Stimulated activated CD4-positive, alpha-beta T cell treated with anti-CD3 and anti-CD28 coated beads, Interleukin-2, amount 100 ng/mL, for 24 hours (primary cell): ENCODE measurements at regions not wholly inside any gene's neighbourhood (a gene's known extent, or its start where the extent isn't known, plus 50 kb on each side); places are given as distances from the start of the nearest gene placed in this dataset.
A peak's percentile ranks its signal among the peaks of the same experiment; 100 is the strongest.

Experiments
- DNase-seq, 2 donors: peaks; one replicate each; pipeline ENCODE4 v3.0.0-alpha.2; 2020

DNA sequence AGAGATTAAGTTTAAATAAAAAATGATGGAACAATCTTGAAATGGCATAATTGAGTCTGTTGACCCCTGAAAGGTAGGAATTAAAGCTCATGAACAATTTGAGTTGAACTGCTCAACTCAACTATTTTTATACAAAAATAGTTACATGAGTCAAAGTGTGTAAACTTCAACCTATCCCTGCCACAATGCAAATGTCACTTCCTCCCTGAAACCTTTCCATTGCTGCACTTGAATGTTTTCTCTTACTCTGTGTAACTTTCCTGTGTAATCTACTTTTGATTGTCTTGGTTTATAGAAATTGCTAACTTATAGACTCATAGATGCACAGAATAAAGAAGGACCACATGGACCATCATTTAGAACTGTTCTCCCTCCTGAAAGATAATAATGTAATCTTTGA is 218.5 kb downstream of the GBA3 start:
- no peak for DNase-seq

DNA sequence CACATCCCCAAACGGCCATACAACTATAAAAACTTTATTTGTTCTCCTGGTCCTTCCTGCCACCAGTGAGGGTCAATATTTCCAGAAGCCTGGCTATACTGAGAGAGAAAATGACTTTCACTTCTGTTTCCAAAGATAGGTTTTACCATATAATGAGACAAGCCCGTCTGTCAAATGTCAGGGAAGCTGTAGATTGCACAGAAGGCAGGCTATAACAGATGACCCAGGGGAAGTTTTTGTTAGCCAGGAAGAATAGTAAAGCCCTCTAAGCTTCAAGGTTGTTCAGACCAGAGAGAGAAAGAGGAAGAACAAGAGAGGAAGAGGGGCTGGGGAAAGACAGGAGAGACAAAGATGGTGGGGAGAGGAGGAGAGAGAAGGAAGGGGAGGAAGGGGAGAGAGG is 217.5 kb downstream of the GBA3 start:
- DNase-seq, result no peak

DNA sequence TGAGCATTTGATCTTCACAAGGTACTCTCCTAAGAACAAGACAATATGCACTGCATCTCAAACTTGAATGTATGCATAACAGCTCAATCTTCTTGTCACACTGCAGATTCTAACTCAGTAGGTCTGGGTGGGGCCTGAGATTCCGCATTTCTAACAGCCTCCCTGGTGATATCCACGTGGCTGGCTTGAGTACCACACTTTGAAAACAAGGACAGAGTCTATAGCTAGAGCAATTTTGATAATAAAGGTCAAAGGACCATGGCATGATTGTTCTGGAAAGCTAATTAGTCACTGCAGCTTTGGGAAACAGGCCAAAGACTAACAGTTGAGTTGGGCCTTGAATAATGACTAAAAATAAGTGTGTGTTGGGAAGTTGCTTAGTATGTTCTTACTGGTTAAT is 213.3 kb downstream of the GBA3 start:
- no peak for DNase-seq

DNA sequence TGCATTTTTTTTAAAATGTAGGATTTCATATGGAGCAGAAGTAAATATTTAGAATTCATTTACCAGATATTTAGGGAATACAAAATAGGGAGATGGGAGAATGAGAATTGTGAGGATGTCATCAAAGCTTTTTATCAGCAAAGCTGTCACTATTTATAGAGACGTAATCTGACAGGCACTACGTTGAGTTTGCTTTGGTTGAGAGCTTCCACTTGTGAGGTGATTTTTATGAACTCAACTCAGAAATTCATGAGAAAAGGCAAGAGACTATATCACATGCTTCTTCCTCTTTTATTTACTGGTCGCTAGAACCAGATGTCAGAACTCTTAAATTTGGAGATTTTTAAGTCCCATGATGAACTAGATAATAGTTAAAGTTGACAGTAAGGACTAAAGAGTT is 211.2 kb downstream of the GBA3 start:
- DNase-seq, result no peak

DNA sequence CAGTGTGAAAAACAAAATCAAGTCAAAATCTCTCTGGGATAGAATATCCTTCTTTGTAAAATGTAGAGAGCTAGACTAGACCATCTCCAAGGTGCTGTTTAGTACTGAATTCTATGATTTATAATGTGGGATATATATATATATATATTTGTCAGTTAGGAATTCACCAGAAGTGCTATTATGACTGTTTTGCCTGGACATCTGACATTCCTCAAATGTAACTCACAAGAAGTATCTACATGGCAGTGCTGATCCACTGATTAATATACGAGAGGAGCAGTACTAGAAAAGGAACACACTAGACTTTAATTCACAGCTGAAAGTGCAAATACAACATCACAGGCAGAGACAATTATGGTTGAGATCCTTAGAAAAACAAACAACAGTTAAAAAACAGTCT is 208.9 kb downstream of the GBA3 start:
- no peak for DNase-seq

DNA sequence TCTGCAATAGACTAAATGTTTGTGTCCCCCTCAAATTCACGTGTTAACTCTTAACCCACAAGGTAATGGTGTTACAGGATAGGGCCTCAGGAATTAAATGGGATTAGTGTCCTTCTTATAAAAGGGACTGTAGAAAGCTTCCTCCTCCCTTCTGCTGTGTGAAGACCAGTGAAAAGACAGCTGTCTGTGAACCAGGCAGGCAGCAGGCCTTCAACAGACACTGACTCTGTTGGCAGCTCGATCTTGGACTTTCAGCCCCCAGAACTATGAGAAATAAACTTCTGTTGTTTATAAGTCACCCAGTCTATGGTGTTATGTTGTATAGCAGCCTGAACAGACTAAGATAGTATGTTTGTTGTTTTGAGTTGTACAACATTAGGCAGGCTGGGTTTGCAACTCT is 208.1 kb downstream of the GBA3 start:
- no peak for DNase-seq

DNA sequence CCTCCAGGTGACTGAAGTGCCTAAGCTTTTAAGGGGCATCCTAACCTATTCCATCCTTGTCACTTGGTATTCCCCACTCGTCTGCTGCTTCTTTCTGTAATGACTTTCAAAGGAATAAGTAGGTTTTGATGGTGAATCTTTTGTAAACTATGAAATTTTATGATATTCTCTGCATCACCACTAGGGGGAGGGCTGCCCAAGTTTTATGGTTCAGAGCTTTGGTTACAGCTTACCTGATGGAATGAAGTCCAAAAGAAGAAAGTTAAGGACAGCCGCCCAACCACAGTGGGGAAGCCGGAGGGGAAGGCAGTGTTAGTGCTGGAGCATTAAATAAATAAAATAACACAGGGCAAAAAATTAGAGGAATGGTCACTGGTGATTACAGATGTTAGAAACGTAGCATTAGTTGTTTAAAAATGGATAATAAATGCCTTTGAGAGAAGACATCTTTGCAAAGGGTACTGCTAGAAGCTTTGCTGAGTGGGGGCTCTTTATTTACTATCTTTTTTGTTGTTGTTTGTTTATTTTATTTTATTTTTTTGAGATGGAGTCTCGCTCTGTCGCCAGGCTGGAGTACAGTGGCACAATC is 204.9 kb downstream of the GBA3 start:
- DNase-seq, result peak; percentile 24 to 25

DNA sequence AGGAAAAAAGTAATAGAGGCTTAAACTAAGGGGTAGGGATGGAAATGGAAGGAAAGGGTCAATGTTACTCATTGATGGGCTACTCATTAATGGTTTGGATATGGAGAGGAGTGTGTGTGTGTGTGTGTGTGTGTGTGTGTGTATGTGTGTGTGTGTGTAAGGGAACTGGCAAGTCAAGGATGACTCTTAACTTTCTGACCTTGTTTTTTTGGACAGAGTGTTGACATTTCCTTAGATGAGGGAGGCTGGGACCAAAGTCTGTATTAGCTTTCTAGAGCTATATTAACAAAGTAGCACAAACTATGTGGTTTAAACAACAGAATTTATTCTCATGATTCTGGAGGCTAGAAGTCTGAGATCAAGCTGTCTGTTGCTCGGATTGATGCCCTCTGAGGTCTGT is 202.7 kb downstream of the GBA3 start:
- DNase-seq, result no peak

DNA sequence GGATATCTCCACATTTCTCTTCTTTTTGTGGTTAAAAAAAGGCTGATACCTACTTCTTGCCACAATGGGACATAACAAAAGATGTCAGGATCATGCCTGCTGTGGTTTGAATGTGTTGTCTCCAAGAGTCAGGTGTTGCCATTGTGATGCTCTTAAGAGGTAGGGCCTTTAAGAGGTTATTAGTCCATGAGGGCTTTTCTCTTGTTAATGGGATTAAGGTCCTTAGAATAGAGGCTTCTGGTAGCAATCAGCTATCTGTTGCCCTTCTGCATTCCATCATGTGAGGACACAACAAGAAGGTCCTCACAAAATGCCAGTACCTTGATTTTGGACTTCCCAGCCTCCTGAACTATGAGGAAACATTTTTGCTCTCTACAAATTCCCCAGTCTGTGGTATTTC is 191.4 kb downstream of the GBA3 start:
- no peak for DNase-seq

DNA sequence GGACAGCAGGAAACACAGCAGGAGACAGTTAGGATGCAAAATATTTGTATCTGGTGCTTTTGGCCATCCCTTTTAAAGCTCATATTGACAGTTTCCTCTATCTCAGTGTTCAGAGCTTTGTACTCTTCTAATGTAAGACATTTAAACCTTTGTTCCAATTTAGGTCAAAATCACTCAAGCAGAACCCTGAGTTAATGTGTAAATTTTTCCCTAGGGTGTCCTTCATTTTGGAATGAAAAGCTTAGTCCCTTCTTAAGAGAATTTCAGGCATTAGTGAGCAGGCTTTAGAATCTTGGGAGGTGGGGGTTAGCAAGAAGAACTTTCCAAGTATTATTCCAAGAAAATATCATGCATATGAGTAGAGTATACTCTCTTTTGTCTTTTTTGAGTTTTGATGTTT is 188.7 kb downstream of the GBA3 start:
- DNase-seq, result no peak

DNA sequence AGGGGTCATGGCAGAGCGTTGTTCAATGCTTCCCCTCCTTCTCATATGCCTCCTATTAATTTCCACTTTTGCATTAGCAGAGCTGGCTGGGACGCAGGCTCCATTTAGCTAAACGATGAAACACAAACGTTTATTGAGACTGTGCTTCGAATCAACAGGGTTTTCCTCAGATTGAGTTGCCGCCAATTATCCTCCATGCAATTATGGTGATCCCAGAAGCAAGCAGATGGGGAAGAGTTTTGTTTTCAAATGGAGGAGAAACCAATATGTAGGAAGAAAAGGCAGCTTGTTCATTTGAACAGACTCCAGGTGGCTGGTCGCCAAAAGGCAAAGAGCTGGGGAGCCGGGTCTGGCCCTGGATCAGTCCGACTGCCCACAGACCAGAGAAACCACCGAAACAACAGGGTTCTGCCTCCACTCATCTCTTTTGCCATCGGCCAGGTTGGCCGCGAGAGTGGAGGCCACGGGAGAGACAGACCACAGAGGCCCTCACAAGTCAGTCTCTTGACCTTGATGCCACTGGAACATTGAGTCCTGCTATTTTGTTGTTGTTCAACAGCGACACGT is 184.8 kb downstream of the GBA3 start:
- no peak for DNase-seq

DNA sequence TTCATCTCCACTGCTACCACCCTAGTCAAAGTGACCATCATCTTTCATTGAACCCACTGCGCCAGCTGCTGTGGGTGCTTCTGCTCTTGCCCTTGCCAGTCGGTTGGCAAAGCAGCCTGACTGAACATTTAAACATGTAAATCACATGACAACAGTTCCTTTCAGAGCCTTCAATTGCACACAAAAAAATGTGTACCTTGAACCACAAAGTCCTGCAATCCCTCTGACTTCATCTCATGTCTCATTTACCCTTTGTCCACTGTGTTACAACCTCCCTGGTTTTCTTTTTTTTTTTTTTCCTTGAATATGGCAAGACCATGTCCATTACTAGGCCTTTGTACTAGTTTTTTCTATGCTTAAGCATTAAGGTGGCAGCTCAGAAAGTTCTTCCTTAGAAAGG is 183.5 kb downstream of the GBA3 start:
- DNase-seq, result no peak

DNA sequence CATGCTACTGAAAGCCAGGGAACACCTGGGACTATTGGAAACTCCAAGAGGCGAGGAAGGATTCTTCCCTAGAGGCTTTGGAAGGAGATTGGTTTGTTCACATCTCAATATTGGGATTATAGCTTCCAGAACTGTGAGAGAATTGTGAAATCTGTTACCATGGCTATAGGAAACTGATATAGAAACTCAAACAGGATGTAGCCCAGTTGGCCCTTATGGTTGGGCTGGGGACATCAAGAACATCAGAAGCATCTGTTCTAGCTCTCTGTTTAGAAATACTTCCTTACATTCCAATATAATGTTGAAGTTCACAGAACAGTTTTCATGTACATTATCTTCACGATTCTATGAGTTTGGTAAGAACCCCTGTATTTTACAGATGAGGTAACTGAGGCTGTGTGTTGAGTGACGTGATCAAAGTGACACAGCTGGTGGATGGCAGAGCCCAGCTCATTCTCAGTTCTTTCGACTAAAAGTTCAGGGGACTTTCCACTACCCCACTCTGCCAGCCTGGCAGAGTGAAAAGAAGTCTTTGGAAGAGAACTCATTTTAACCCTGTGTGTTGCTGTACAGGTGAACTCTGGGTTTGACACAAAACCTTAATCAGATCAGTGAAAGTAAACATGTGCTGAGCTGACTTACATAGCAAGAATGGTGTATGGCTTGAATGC is 183.0 kb downstream of the GBA3 start:
- no peak for DNase-seq

DNA sequence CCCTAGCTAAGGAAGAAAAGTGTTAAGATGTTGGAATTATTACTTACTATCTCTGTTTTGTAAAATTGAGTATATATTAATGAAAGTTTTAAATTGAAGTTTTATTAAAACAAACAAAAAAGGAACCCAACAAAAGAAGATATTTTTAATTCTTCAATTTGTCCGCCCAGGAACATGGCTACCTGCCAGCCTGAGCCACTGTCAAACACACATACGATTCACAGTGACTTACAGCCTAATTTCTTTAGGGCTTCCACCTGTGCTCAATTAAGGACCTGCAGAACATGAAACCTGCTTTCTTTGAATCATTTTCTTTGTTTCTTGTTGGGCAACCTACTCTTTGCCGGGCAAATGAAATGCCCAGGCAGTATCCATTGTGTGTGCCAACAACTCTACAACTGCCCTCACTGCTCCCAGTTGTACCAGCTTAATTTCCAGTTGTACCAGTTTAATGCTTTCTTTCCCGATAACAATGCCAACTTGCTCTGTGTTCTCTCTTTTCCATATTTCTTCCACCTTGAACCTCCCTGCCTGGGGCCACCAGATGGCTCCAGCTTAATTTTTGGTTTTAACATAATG is 181.7 kb downstream of the GBA3 start:
- DNase-seq, result no peak

DNA sequence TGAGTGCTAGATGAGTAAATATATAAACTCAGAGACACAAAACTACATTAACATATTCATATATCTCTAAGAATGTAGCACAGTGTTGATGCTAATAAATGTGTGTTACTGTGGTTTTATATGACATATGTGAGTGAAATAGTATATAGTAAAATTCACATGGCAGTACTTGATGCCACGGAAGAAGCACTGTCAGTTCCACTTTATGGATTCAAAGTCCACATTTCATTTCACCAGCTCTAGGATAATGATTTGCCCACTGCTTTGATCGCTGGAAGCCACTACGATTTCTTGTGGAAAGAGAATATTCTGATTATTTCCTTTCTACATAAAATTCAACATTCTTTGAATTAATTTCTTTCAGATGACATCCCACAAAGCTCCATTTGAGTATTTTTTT is 181.2 kb downstream of the GBA3 start:
- no peak for DNase-seq

DNA sequence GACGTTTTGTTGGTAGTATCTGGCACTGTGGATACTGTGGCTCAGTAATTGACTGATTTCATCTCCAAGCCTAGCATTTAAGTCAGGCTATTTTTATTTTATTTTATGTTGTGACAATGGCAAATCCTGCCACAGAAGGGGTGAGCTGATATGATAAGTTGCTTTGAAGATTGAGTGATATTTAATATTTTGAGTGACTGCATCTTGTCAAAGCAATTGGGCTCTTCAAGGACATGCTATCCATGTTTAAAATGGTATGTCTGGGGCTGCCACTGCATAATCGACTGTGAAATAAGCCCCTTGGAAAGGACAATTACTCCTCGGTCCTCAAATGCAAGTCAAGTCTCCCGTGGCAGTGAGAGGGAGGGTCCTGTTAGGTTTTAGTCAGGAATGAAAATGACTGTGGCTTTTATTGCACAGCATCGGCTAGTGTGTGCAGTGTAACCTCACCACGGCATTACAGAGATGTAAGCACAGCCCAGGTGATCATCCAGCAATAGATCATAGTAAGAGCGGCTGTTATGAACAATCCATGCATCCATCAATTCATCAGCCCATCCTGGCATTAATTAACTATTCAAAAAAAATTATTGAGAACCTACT is 178.2 kb downstream of the GBA3 start:
- DNase-seq, result no peak

DNA sequence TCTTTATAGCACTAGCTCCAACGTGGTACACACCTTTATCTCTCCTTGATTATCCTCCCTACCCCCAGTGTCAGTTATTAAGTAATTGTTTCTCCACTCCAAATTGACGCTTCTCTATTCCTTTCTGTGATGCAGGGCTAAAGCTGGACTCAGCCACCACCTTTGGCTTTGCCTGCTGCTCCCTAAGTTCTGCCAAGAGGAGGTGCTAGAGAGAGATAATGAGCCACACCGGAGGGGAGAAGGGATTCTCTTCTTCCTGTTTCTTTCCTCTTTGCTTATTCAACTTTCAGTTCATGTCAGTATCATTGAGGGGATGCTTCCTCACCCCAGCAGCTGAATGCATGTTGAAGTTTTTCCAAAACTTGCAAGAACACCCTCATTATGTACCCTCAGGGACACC is 176.5 kb downstream of the GBA3 start:
- DNase-seq, result no peak
